Neural progenitor cell (in vitro differentiated cells): ENCODE measurements at regions not wholly inside any gene's neighbourhood (a gene's known extent, or its start where the extent isn't known, plus 50 kb on each side); places are given as distances from the start of the nearest gene placed in this dataset.

ENCODE experiments used
- EZH2 ChIP-seq: fragments of 200-600 bp; sonication (generic); IDR thresholded peaks from 2 replicates; pipeline ENCODE4 v1.6.1; 2017; ENCODE audit warnings: antibody characterized with exemption, mild to moderate bottlenecking, moderate library complexity
- EZH2phosphoT487 ChIP-seq: fragments of 200-600 bp; sonication (generic); IDR thresholded peaks from 2 replicates; pipeline ENCODE4 v1.6.1; 2017; ENCODE audit warnings: antibody characterized with exemption
- TF ChIP-seq, protein P1 (sequence below): fragments of 200-600 bp; sonication (generic); IDR thresholded peaks from 2 replicates; pipeline ENCODE4 v1.5.1; 2017; ENCODE audit warnings: antibody characterized with exemption, mild to moderate bottlenecking

DNA sequence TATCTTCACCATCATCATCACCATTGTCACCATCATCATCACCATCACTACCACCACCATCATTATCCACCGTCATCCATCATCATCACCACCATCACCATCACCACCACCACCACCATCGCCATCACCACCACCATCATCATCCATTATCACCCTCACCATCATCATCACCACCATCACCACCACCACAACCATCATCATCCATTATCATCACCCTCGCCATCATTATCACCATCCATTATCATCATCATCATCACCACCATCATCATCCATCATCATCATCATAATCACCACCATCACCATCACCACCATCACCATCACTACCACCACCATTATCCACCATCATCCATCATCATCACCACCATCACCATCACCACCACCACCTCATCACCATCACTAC is 95.6 kb downstream of the C16orf95 start:
- TF ChIP-seq, protein P1, sequence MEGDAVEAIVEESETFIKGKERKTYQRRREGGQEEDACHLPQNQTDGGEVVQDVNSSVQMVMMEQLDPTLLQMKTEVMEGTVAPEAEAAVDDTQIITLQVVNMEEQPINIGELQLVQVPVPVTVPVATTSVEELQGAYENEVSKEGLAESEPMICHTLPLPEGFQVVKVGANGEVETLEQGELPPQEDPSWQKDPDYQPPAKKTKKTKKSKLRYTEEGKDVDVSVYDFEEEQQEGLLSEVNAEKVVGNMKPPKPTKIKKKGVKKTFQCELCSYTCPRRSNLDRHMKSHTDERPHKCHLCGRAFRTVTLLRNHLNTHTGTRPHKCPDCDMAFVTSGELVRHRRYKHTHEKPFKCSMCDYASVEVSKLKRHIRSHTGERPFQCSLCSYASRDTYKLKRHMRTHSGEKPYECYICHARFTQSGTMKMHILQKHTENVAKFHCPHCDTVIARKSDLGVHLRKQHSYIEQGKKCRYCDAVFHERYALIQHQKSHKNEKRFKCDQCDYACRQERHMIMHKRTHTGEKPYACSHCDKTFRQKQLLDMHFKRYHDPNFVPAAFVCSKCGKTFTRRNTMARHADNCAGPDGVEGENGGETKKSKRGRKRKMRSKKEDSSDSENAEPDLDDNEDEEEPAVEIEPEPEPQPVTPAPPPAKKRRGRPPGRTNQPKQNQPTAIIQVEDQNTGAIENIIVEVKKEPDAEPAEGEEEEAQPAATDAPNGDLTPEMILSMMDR = no peak
- TF ChIP-seq EZH2 (no peak), EZH2phosphoT487 (no peak)
